T-helper 2 cell treated with Interferon-gamma antibody and Interleukin-4, amounts not matched to agents 5 μg/mL and 100 μg/mL, for 36 hours (primary cell): ENCODE measurements at regions not wholly inside any gene's neighbourhood (a gene's known extent, or its start where the extent isn't known, plus 50 kb on each side); places are given as distances from the start of the nearest gene placed in this dataset.

Experiments used
- DNase-seq: peaks from one replicate; pipeline ENCODE4 v3.0.0; 2021; ENCODE audit warnings: low spot score
- H3K27ac Mint-ChIP-seq: one replicate; pipeline ENCODE4 v1.8.0; 2021; ENCODE audit warnings: mild to moderate bottlenecking, mixed read lengths
- H3K27me3 Mint-ChIP-seq: one replicate; pipeline ENCODE4 v1.8.0; 2021; ENCODE audit warnings: low read depth, mixed read lengths
- H3K36me3 Mint-ChIP-seq: one replicate; pipeline ENCODE4 v1.8.0; 2021; ENCODE audit warnings: low read depth, mixed read lengths
- H3K4me1 Mint-ChIP-seq: one replicate; pipeline ENCODE4 v1.8.0; 2021; ENCODE audit warnings: low read depth, mixed read lengths
- H3K4me3 Mint-ChIP-seq: one replicate; pipeline ENCODE4 v1.8.0; 2022; ENCODE audit warnings: mild to moderate bottlenecking, moderate library complexity, mixed read lengths
- H3K9me3 Mint-ChIP-seq: one replicate; pipeline ENCODE4 v1.8.0; 2021; ENCODE audit warnings: mixed read lengths

- no peak for DNase-seq
- H3K36me3 Mint-ChIP-seq, result no peaks in the 10 kb centered on the region
- no peak overlapping the region for H3K27ac Mint-ChIP-seq
- no peaks in the 10 kb centered on the region for H3K9me3 Mint-ChIP-seq
- no peaks in the 10 kb centered on the region for H3K4me1 Mint-ChIP-seq
- H3K27me3 Mint-ChIP-seq, result no peaks in the 10 kb centered on the region
- H3K4me3 Mint-ChIP-seq, result no peak overlapping the region
These were observed 538.5 kb upstream of the JAG1 start for GRCh38 chr20:11212272-11212671.

GRCh38 chr20:11212902-11213301, 539.1 kb upstream of the JAG1 start:
- no peak for DNase-seq
- H3K27me3 Mint-ChIP-seq, result no peaks in the 10 kb centered on the region
- H3K4me1 Mint-ChIP-seq, result no peaks in the 10 kb centered on the region
- H3K9me3 Mint-ChIP-seq, result no peaks in the 10 kb centered on the region
- H3K27ac Mint-ChIP-seq, result no peak overlapping the region
- no peaks in the 10 kb centered on the region for H3K36me3 Mint-ChIP-seq
- H3K4me3 Mint-ChIP-seq, result no peak overlapping the region

GRCh38 chr20:11214256-11214840, 540.5 kb upstream of the JAG1 start:
- no peak overlapping the region for H3K27ac Mint-ChIP-seq
- no peaks in the 10 kb centered on the region for H3K27me3 Mint-ChIP-seq
- no peak for DNase-seq
- H3K4me1 Mint-ChIP-seq, result no peaks in the 10 kb centered on the region
- H3K9me3 Mint-ChIP-seq, result no peaks in the 10 kb centered on the region
- H3K36me3 Mint-ChIP-seq, result no peaks in the 10 kb centered on the region
- H3K4me3 Mint-ChIP-seq, result no peak overlapping the region

- Mint-ChIP-seq H3K36me3 (no peaks in the 10 kb centered on the region), H3K4me3 (no peak overlapping the region), H3K9me3 (no peaks in the 10 kb centered on the region), H3K27me3 (no peaks in the 10 kb centered on the region), H3K4me1 (no peaks in the 10 kb centered on the region), H3K27ac (no peak overlapping the region)
- DNase-seq, result no peak
These were observed 542.9 kb upstream of the JAG1 start for GRCh38 chr20:11216451-11217314.

GRCh38 chr20:11217326-11218172, 543.8 kb upstream of the JAG1 start:
- H3K9me3 Mint-ChIP-seq, result no peaks in the 10 kb centered on the region
- H3K27ac Mint-ChIP-seq, result no peak overlapping the region
- no peaks in the 10 kb centered on the region for H3K36me3 Mint-ChIP-seq
- no peaks in the 10 kb centered on the region for H3K27me3 Mint-ChIP-seq
- no peak for DNase-seq
- H3K4me1 Mint-ChIP-seq, result no peaks in the 10 kb centered on the region
- H3K4me3 Mint-ChIP-seq, result no peak overlapping the region

- Mint-ChIP-seq H3K9me3 (no peaks in the 10 kb centered on the region), H3K4me1 (no peaks in the 10 kb centered on the region), H3K27ac (no peak overlapping the region), H3K27me3 (no peaks in the 10 kb centered on the region), H3K36me3 (no peaks in the 10 kb centered on the region), H3K4me3 (no peak overlapping the region)
- no peak for DNase-seq
These were observed 544.4 kb upstream of the JAG1 start for GRCh38 chr20:11218173-11218680.

- Mint-ChIP-seq H3K4me3 (no peak overlapping the region), H3K27ac (no peak overlapping the region), H3K27me3 (no peaks in the 10 kb centered on the region), H3K9me3 (no peaks in the 10 kb centered on the region), H3K36me3 (no peaks in the 10 kb centered on the region), H3K4me1 (no peaks in the 10 kb centered on the region)
- DNase-seq, result no peak
These were observed 545.4 kb upstream of the JAG1 start for GRCh38 chr20:11219192-11219591.

- no peak for DNase-seq
- no peaks in the 10 kb centered on the region for H3K36me3 Mint-ChIP-seq
- no peaks in the 10 kb centered on the region for H3K9me3 Mint-ChIP-seq
- H3K27ac Mint-ChIP-seq, result no peak overlapping the region
- H3K4me3 Mint-ChIP-seq, result no peak overlapping the region
- no peaks in the 10 kb centered on the region for H3K27me3 Mint-ChIP-seq
- no peaks in the 10 kb centered on the region for H3K4me1 Mint-ChIP-seq
These were observed 547.2 kb upstream of the JAG1 start for GRCh38 chr20:11221046-11221445.

- Mint-ChIP-seq H3K9me3 (no peaks in the 10 kb centered on the region), H3K36me3 (no peaks in the 10 kb centered on the region), H3K27ac (no peak overlapping the region), H3K4me3 (no peak overlapping the region), H3K4me1 (no peaks in the 10 kb centered on the region), H3K27me3 (no peaks in the 10 kb centered on the region)
- no peak for DNase-seq
These were observed 548.4 kb upstream of the JAG1 start for GRCh38 chr20:11222243-11222642.

GRCh38 chr20:11227602-11228001, 553.8 kb upstream of the JAG1 start:
- no peak for DNase-seq
- H3K36me3 Mint-ChIP-seq, result no peaks in the 10 kb centered on the region
- H3K9me3 Mint-ChIP-seq, result no peaks in the 10 kb centered on the region
- no peaks in the 10 kb centered on the region for H3K4me1 Mint-ChIP-seq
- H3K27ac Mint-ChIP-seq, result no peak overlapping the region
- no peaks in the 10 kb centered on the region for H3K27me3 Mint-ChIP-seq
- no peak overlapping the region for H3K4me3 Mint-ChIP-seq

- Mint-ChIP-seq H3K36me3 (no peaks in the 10 kb centered on the region), H3K4me3 (no peak overlapping the region), H3K27ac (no peak overlapping the region), H3K4me1 (no peaks in the 10 kb centered on the region), H3K9me3 (no peaks in the 10 kb centered on the region), H3K27me3 (no peaks in the 10 kb centered on the region)
- DNase-seq, result no peak
These were observed 556.0 kb upstream of the JAG1 start for GRCh38 chr20:11229772-11230171.

GRCh38 chr20:11230999-11231398, 557.2 kb upstream of the JAG1 start:
- DNase-seq, result no peak
- Mint-ChIP-seq H3K27ac (no peak overlapping the region), H3K4me1 (no peaks in the 10 kb centered on the region), H3K27me3 (no peaks in the 10 kb centered on the region), H3K4me3 (no peak overlapping the region), H3K36me3 (no peaks in the 10 kb centered on the region), H3K9me3 (no peaks in the 10 kb centered on the region)

GRCh38 chr20:11231742-11232648, 558.2 kb upstream of the JAG1 start:
- no peak for DNase-seq
- Mint-ChIP-seq H3K9me3 (no peaks in the 10 kb centered on the region), H3K27me3 (no peaks in the 10 kb centered on the region), H3K4me3 (no peak overlapping the region), H3K36me3 (no peaks in the 10 kb centered on the region), H3K4me1 (no peaks in the 10 kb centered on the region), H3K27ac (no peak overlapping the region)
